Tibial artery (tissue), 4 donors: ENCODE measurements at regions not wholly inside any gene's neighbourhood (a gene's known extent, or its start where the extent isn't known, plus 50 kb on each side); places are given as distances from the start of the nearest gene placed in this dataset.

Source experiments
- DNase-seq, 2 donors: peaks; one replicate each; pipeline ENCODE4 v3.0.0-alpha.2; 2019
- H3K27ac ChIP-seq, 2 donors: fragments of 200-600 bp; sonication (generic) in 1 of 2; 1 replicate in 1 of 2; 2 replicates in 1 of 2; pipeline ENCODE4 v1.5.1; 2018 to 2019; ENCODE audit warnings: mild to moderate bottlenecking in 1 of 2
- H3K27me3 ChIP-seq, 2 donors: fragments of 200-600 bp; sonication (generic) in 1 of 2; one replicate each; pipeline versions ENCODE4 v1.5.1 to v1.6.0; 2016 to 2019
- H3K36me3 ChIP-seq, 3 donors: fragments of 200-600 bp; sonication (generic) in 2 of 3; one replicate each; pipeline ENCODE4 v1.5.1; 2016 to 2019; ENCODE audit warnings: mild to moderate bottlenecking in 2 of 3
- H3K4me1 ChIP-seq, 4 donors: fragments of 200-600 bp; sonication (generic) in 2 of 4; 1 replicate in 3 of 4; 2 replicates in 1 of 4; pipeline ENCODE4 v1.5.1; 2016 to 2019
- H3K4me3 ChIP-seq, 2 donors: fragments of 200-600 bp; sonication (generic) in 1 of 2; 1 replicate in 1 of 2; 2 replicates in 1 of 2; pipeline ENCODE4 v1.5.1; 2018 to 2019; ENCODE audit warnings: mild to moderate bottlenecking in 2 of 2
- H3K9me3 ChIP-seq, 3 donors: fragments of 200-600 bp; sonication (generic) in 1 of 3; one replicate each; pipeline ENCODE4 v1.5.1; 2016 to 2019
- CTCF ChIP-seq, 2 experiments: fragments of 200-600 bp in 1 of 2; fragments of 450-650 bp in 1 of 2; IDR thresholded peaks; one replicate each; pipeline ENCODE4 v1.5.1; 2017 to 2019; ENCODE audit warnings: antibody characterized with exemption in 2 of 2, mild to moderate bottlenecking in 1 of 2, moderate library complexity in 1 of 2
- intact Hi-C: fragments of 100-400 bp; cut with DNase I; formaldehyde crosslinking; loops from one replicate; pipeline ENCODE4 v1.15.0; 2023; ENCODE audit warnings: low total_unique reads

GRCh38 chr6:138036111-138036510 lies 71.1 kb downstream of the PERP start:
- DNase-seq = no peak
- no peaks in the 10 kb centered on the region for H3K36me3 ChIP-seq
- H3K4me3 ChIP-seq = no peak overlapping the region
- H3K27me3 ChIP-seq = no peaks in the 10 kb centered on the region
- TF ChIP-seq CTCF (IDR thresholded peaks at IDR 0.05) = no peak
- H3K27ac ChIP-seq = no peak overlapping the region
- H3K4me1 ChIP-seq = no peaks in the 10 kb centered on the region
- H3K9me3 ChIP-seq = no peaks in the 10 kb centered on the region
- intact Hi-C loops = no loop called here

GRCh38 chr6:138037009-138037504 lies 70.2 kb downstream of the PERP start:
- Histone ChIP-seq H3K9me3 (no peaks in the 10 kb centered on the region), H3K36me3 (no peaks in the 10 kb centered on the region), H3K4me3 (no peak overlapping the region), H3K27ac (no peak overlapping the region), H3K4me1 (no peaks in the 10 kb centered on the region), H3K27me3 (no peaks in the 10 kb centered on the region)
- no peak for DNase-seq
- no peak for TF ChIP-seq CTCF (IDR thresholded peaks at IDR 0.05)
- intact Hi-C loops = no loop called here

GRCh38 chr6:138038142-138038870 lies 68.9 kb downstream of the PERP start:
- no peak for DNase-seq
- Histone ChIP-seq H3K27ac (no peak overlapping the region), H3K36me3 (no peaks in the 10 kb centered on the region), H3K27me3 (no peaks in the 10 kb centered on the region), H3K9me3 (no peaks in the 10 kb centered on the region), H3K4me3 (no peak overlapping the region), H3K4me1 (no peaks in the 10 kb centered on the region)
- TF ChIP-seq CTCF (IDR thresholded peaks at IDR 0.05) = no peak
- intact Hi-C loops = no loop called here
